ENCODE measurements at regions not wholly inside any gene's neighbourhood (a gene's known extent, or its start where the extent isn't known, plus 50 kb on each side); places are given as distances from the start of the nearest gene placed in this dataset.

DNA sequence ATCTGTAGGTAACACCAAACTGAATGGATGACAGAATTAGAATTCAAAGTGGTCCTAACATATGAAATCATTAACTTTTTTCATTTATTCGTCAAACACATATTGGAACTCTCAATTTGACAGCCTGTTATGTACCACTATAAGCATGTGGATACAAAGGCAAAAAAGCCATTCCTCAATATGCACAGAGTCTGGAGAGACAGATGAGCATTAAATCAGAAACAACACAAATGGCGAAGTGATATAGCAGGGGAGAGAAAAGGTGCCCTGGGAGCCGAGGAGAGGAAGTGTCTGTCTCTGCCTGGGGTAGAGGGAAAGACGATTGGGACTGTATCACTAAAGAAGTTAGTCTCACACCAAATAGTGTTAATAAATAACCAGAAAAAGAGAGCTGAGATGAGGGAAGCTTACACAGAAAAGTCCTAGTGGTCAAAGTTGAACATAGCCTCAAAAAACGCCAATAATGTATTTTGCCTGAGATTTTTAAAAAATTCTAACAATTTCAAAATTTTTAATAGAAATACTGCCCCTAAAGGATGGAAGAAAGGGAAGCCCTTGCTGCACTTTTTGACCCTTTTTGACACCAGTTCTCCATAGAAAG is 417.5 kb downstream of the TUSC7 start:
- no peak for DNase-seq (ENCODE audit: low spot score)

- DNase-seq (ENCODE audit: low spot score), result no peak
These were observed 418.6 kb downstream of the TUSC7 start for GRCh38 chr3:117128133-117128532.

- DNase-seq (ENCODE audit: low spot score), result no peak
These were observed 419.3 kb downstream of the TUSC7 start for GRCh38 chr3:117128872-117129271.

- DNase-seq (ENCODE audit: low spot score), result no peak
These were observed 419.9 kb downstream of the TUSC7 start for GRCh38 chr3:117129516-117129915.

GRCh38 chr3:117130222-117130621 is 420.6 kb downstream of the TUSC7 start:
- DNase-seq (ENCODE audit: low spot score), result no peak

GRCh38 chr3:117131259-117131658 is 421.7 kb downstream of the TUSC7 start:
- DNase-seq (ENCODE audit: low spot score), result no peak

GRCh38 chr3:117133066-117133465 is 423.5 kb downstream of the TUSC7 start:
- no peak for DNase-seq (ENCODE audit: low spot score)

- DNase-seq (ENCODE audit: low spot score), result no peak
These were observed 425.6 kb downstream of the TUSC7 start for GRCh38 chr3:117135207-117135606.

GRCh38 chr3:117136003-117136402 is 426.4 kb downstream of the TUSC7 start:
- DNase-seq (ENCODE audit: low spot score), result no peak

DNA sequence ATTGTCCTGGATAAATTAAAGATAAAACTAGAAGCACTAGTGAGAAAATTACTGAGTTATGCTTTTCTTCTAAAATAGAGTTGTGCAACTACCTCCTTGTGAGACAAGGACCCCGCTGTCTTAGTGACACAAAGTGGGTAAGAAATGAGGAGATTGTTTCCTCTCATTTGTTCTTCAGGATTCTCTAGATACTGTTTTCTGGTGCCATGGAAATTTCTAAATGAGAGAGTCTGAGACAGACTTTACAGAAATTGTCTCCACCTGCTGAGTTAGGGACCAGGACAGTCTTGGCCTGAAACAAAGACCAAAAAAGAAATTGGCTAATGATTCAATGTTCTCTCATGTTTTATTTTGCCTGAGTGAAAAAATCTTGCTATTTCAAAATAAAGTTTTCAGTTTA is 427.5 kb downstream of the TUSC7 start:
- no peak for DNase-seq (ENCODE audit: low spot score)

GRCh38 chr3:117139681-117140080 is 430.1 kb downstream of the TUSC7 start:
- no peak for DNase-seq (ENCODE audit: low spot score)

GRCh38 chr3:117141812-117142211 is 432.2 kb downstream of the TUSC7 start:
- no peak for DNase-seq (ENCODE audit: low spot score)

GRCh38 chr3:117144853-117145252 is 435.3 kb downstream of the TUSC7 start:
- DNase-seq (ENCODE audit: low spot score), result no peak

DNA sequence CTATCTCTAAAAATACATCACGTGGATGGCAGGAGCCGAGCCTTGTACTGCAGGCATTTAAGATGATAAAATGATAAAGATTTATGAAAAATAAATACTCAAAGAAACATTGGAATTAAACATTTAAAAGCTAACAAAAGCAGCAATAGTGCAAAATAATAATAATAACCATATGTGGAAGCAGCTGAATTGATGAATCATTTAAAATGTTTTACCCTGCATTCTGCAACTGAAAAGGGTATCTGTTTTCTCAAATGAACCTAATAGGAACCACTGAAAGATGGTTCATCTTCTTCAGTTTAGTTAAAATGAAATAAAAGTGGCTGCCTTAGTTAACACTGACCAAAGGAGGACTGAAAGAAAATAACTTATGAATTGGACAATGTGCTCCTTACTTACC is 436.1 kb downstream of the TUSC7 start:
- no peak for DNase-seq (ENCODE audit: low spot score)

DNA sequence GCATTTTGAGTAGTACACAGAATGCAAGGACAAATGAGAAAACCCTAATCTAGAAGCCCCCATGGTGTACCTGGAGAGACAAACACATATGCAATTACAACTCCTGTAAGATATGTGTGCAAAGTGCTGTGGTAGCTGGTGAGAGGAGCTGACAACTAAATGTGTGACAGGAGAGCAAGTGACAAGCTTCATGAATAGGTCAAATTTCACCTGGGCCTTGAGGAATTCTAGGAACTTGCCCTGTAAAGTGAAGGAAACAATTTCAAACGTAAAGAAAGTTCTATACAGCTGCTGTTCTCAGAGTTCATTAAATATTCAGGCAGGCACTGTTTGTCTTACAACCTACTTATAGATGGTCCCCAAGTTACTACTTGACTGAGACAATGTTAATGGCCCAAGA is 437.0 kb downstream of the TUSC7 start:
- no peak for DNase-seq (ENCODE audit: low spot score)

- no peak for DNase-seq (ENCODE audit: low spot score)
These were observed 440.0 kb downstream of the TUSC7 start for GRCh38 chr3:117149584-117149983.

DNA sequence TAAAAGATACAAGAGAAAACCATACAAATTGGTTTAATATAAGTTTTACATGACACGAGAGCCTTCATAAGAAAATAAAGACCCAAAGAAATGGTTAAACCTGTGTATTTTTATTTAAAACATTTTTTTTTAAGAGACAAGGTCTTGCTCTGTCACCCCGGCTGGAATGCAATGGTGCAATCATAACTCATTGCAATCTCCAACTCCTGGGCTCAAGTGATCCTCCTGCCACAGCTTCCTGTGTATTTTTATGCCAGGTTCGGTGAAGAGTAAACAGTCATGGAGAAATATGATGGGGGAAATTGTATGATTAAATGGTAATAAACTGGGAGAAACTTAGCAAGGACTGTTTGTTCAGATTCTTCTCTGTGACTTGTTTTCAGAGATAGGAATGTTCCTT is 441.0 kb downstream of the TUSC7 start:
- no peak for DNase-seq (ENCODE audit: low spot score)

DNA sequence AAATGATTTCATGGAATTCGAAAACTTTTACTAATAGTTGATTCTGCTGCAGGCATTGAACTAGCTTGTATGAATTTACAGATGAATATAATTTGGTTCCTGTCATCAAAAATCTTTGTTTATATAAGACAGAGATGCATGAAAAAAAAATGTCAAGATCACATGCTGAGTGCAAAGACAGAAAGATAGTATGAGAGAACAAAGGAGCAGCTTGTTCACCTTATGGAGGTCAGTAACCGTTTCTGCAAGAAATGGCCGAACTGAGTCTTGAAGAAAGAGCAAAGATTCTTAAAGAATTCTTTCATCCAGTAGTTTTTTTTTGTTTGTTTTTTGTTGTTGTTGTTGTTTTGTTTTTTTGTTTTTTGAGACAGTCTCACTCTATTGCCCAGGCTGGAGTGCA is 450.6 kb downstream of the TUSC7 start:
- DNase-seq (ENCODE audit: low spot score), result no peak

GRCh38 chr3:117161816-117162215 is 452.2 kb downstream of the TUSC7 start:
- DNase-seq (ENCODE audit: low spot score), result no peak

GRCh38 chr3:117165176-117165575 is 455.6 kb downstream of the TUSC7 start:
- DNase-seq (ENCODE audit: low spot score), result no peak

- peak; percentile 32 for DNase-seq (ENCODE audit: low spot score)
These were observed 456.0 kb downstream of the TUSC7 start for GRCh38 chr3:117165601-117166051.

GRCh38 chr3:117168896-117169295 is 459.3 kb downstream of the TUSC7 start:
- no peak for DNase-seq (ENCODE audit: low spot score)

- no peak for DNase-seq (ENCODE audit: low spot score)
These were observed 460.5 kb downstream of the TUSC7 start for GRCh38 chr3:117170094-117170493.

- DNase-seq (ENCODE audit: low spot score), result no peak
These were observed 461.5 kb downstream of the TUSC7 start for GRCh38 chr3:117171124-117171523.

- DNase-seq (ENCODE audit: low spot score), result no peak
These were observed 462.8 kb downstream of the TUSC7 start for GRCh38 chr3:117172426-117172825.
